ENCODE measurements at regions not wholly inside any gene's neighbourhood (a gene's known extent, or its start where the extent isn't known, plus 50 kb on each side); places are given as distances from the start of the nearest gene placed in this dataset.

DNA sequence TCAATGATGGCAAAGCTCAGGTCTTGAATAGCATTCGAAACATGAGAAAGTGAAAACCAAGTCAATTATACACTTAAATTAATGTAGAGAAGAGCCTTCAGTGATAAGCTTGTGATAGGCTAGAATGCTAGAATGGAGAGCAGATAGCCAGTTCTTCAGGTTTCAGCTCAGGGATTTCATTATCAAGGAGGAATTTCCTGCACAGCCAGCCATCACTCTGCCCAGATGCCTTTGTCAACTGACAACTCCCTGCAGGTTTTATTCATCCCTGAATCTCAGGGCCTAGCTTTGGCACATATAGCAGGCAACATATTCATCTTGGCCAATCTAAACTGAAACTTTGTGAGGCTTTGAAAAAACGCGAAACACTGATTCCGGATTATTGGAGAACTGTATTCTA, 199.3 kb upstream of the CDH6 start:
- TF ChIP-seq POLR2A (IDR thresholded peaks at IDR 0.05): no peak
- TF ChIP-seq, protein P1, sequence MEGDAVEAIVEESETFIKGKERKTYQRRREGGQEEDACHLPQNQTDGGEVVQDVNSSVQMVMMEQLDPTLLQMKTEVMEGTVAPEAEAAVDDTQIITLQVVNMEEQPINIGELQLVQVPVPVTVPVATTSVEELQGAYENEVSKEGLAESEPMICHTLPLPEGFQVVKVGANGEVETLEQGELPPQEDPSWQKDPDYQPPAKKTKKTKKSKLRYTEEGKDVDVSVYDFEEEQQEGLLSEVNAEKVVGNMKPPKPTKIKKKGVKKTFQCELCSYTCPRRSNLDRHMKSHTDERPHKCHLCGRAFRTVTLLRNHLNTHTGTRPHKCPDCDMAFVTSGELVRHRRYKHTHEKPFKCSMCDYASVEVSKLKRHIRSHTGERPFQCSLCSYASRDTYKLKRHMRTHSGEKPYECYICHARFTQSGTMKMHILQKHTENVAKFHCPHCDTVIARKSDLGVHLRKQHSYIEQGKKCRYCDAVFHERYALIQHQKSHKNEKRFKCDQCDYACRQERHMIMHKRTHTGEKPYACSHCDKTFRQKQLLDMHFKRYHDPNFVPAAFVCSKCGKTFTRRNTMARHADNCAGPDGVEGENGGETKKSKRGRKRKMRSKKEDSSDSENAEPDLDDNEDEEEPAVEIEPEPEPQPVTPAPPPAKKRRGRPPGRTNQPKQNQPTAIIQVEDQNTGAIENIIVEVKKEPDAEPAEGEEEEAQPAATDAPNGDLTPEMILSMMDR (IDR thresholded peaks at IDR 0.05): no peak
